Colonic mucosa (tissue), 4 donors: ENCODE measurements at regions not wholly inside any gene's neighbourhood (a gene's known extent, or its start where the extent isn't known, plus 50 kb on each side); places are given as distances from the start of the nearest gene placed in this dataset.

Experiments used
- DNase-seq: peaks from one replicate; pipeline ENCODE4 v3.0.0-alpha.2; 2020
- H3K27ac ChIP-seq: fragments of 200-600 bp; one replicate; pipeline ENCODE4 v1.8.0; 2021
- H3K27me3 ChIP-seq: fragments of 200-600 bp; one replicate; pipeline ENCODE4 v1.8.0; 2021
- H3K36me3 ChIP-seq: fragments of 200-600 bp; one replicate; pipeline ENCODE4 v1.8.0; 2021
- H3K4me1 ChIP-seq: fragments of 200-600 bp; one replicate; pipeline ENCODE4 v1.8.0; 2021; ENCODE audit warnings: mild to moderate bottlenecking
- H3K4me3 ChIP-seq: fragments of 200-600 bp; one replicate; pipeline ENCODE4 v1.8.0; 2021
- H3K9ac ChIP-seq, 2 donors: one replicate each; pipeline ENCODE4 v1.7.0; 2013; ENCODE audit warnings: control low read depth in 2 of 2, low read depth in 2 of 2, low read length in 2 of 2
- H3K9me3 ChIP-seq: fragments of 200-600 bp; one replicate; pipeline ENCODE4 v1.8.0; 2021
- CTCF ChIP-seq: fragments of 200-600 bp; IDR thresholded peaks from one replicate; pipeline ENCODE4 v1.8.0; 2022; ENCODE audit warnings: antibody characterized with exemption, mild to moderate bottlenecking
- intact Hi-C: fragments of 100-400 bp; cut with DNase I; formaldehyde crosslinking; loops from one replicate; pipeline ENCODE4 v1.14.1; 2022
- donor health status: healthy.
- donor health status: DM: no; HTN: no; CAD: no.
- donor health status: DM: no; HTN: no; CAD: no.

GRCh38 chr1:181206979-181207790 is 118.7 kb downstream of the IER5 start:
- Histone ChIP-seq H3K4me3 (no peak overlapping the region), H3K27me3 (no peaks in the 10 kb centered on the region), H3K36me3 (no peaks in the 10 kb centered on the region), H3K9me3 (no peaks in the 10 kb centered on the region), H3K9ac (no peak overlapping the region), H3K4me1 (no peaks in the 10 kb centered on the region), H3K27ac (no peak overlapping the region)
- no peak for DNase-seq
- TF ChIP-seq CTCF, result no peak
- intact Hi-C loops, result loop anchor here (5.0 kb wide), 1 partner anchor 215 kb away; no protein-coding TSS in a partner anchor

- Histone ChIP-seq H3K9ac (no peak overlapping the region), H3K9me3 (no peaks in the 10 kb centered on the region), H3K4me1 (no peaks in the 10 kb centered on the region), H3K4me3 (no peak overlapping the region), H3K27me3 (no peaks in the 10 kb centered on the region), H3K36me3 (no peaks in the 10 kb centered on the region), H3K27ac (no peak overlapping the region)
- no peak for DNase-seq
- no peak for TF ChIP-seq CTCF
- intact Hi-C loops, result loop anchor here (5.0 kb wide), 1 partner anchor 214 kb away; no protein-coding TSS in a partner anchor
Observed at GRCh38 chr1:181208083-181208482, 119.6 kb downstream of the IER5 start.

- no peak overlapping the region for H3K4me3 ChIP-seq
- no peak overlapping the region for H3K9ac ChIP-seq
- no peak overlapping the region for H3K27ac ChIP-seq
- DNase-seq, result no peak
- H3K36me3 ChIP-seq, result no peaks in the 10 kb centered on the region
- H3K27me3 ChIP-seq, result no peaks in the 10 kb centered on the region
- H3K9me3 ChIP-seq, result no peaks in the 10 kb centered on the region
- H3K4me1 ChIP-seq, result no peaks in the 10 kb centered on the region
- TF ChIP-seq CTCF, result no peak
- intact Hi-C loops, result loop anchor here (5.0 kb wide), 1 partner anchor 213 kb away; no protein-coding TSS in a partner anchor
Observed at GRCh38 chr1:181208967-181209366, 120.5 kb downstream of the IER5 start.

- H3K4me1 ChIP-seq, result no peaks in the 10 kb centered on the region
- no peak for DNase-seq
- no peaks in the 10 kb centered on the region for H3K36me3 ChIP-seq
- TF ChIP-seq CTCF, result no peak
- intact Hi-C loops, result no loop called here
- H3K27me3 ChIP-seq, result no peaks in the 10 kb centered on the region
- H3K9ac ChIP-seq, result no peak overlapping the region
- H3K9me3 ChIP-seq, result no peaks in the 10 kb centered on the region
- no peak overlapping the region for H3K27ac ChIP-seq
- no peak overlapping the region for H3K4me3 ChIP-seq
Observed at GRCh38 chr1:181213056-181213455, 124.6 kb downstream of the IER5 start.

- H3K27ac ChIP-seq, result no peak overlapping the region
- TF ChIP-seq CTCF, result no peak
- H3K4me1 ChIP-seq, result no peaks in the 10 kb centered on the region
- no peak overlapping the region for H3K4me3 ChIP-seq
- no peak for DNase-seq
- intact Hi-C loops, result no loop called here
- no peaks in the 10 kb centered on the region for H3K27me3 ChIP-seq
- H3K36me3 ChIP-seq, result no peaks in the 10 kb centered on the region
- no peaks in the 10 kb centered on the region for H3K9me3 ChIP-seq
- H3K9ac ChIP-seq, result no peak overlapping the region
Observed at GRCh38 chr1:181216591-181216994, 128.1 kb downstream of the IER5 start.
